ENCODE measurements at regions not wholly inside any gene's neighbourhood (a gene's known extent, or its start where the extent isn't known, plus 50 kb on each side); places are given as distances from the start of the nearest gene placed in this dataset.

- H3K4me3 ChIP-seq (ENCODE audit: low read length) = no peak overlapping the region
- H4K20me1 ChIP-seq (ENCODE audit: insufficient read depth, low read length) = no peaks in the 10 kb centered on the region
- no peak overlapping the region for H3K4me2 ChIP-seq (ENCODE audit: low read depth, low read length)
- no peak overlapping the region for H2AFZ ChIP-seq (ENCODE audit: low read length)
- no peak for TF ChIP-seq EZH2phosphoT487 (IDR thresholded peaks at IDR 0.05; ENCODE audit: low read length)
- no peak for TF ChIP-seq EZH2 (optimal IDR thresholded peaks at IDR 0.05; ENCODE audit: low read depth, low read length)
- TF ChIP-seq CTCF (IDR thresholded peaks at IDR 0.05; ENCODE audit: low read length) = no peak
- H3K9me2 ChIP-seq (replicated peaks; ENCODE audit: insufficient read depth, low read length) = no peaks in the 10 kb centered on the region
- no peaks in the 10 kb centered on the region for H3K36me3 ChIP-seq (replicated peaks; ENCODE audit: insufficient read depth, low read length)
- no peaks in the 10 kb centered on the region for H3F3A ChIP-seq (ENCODE audit: insufficient read depth, low read length)
- no peaks in the 10 kb centered on the region for H3K27me3 ChIP-seq (replicated peaks; ENCODE audit: insufficient read depth, low read length)
- no peak overlapping the region for H3K27ac ChIP-seq (ENCODE audit: low read length)
- no peaks in the 10 kb centered on the region for H3K79me2 ChIP-seq (ENCODE audit: low read length)
- DNase-seq = no peak
- H3K9ac ChIP-seq (ENCODE audit: low read length) = no peak overlapping the region
- no peaks in the 10 kb centered on the region for H3K4me1 ChIP-seq (ENCODE audit: low read length)
- no peaks in the 10 kb centered on the region for H3K9me3 ChIP-seq (replicated peaks; ENCODE audit: insufficient read depth, low read length)
Measured at GRCh38 chr12:67390273-67390672, 121.1 kb downstream of the CAND1 start.

- Histone ChIP-seq H3K4me3 (ENCODE audit: low read length) (no peak overlapping the region), H3K4me1 (ENCODE audit: low read length) (no peaks in the 10 kb centered on the region), H3K27ac (ENCODE audit: low read length) (no peak overlapping the region), H3F3A (ENCODE audit: insufficient read depth, low read length) (no peaks in the 10 kb centered on the region), H3K4me2 (ENCODE audit: low read depth, low read length) (no peak overlapping the region), H3K79me2 (ENCODE audit: low read length) (no peaks in the 10 kb centered on the region), H2AFZ (ENCODE audit: low read length) (no peak overlapping the region), H3K9me3 (replicated peaks; ENCODE audit: insufficient read depth, low read length) (no peaks in the 10 kb centered on the region), H3K9me2 (replicated peaks; ENCODE audit: insufficient read depth, low read length) (no peaks in the 10 kb centered on the region), H3K36me3 (replicated peaks; ENCODE audit: insufficient read depth, low read length) (no peaks in the 10 kb centered on the region), H3K9ac (ENCODE audit: low read length) (no peak overlapping the region), H3K27me3 (replicated peaks; ENCODE audit: insufficient read depth, low read length) (no peaks in the 10 kb centered on the region), H4K20me1 (ENCODE audit: insufficient read depth, low read length) (no peaks in the 10 kb centered on the region)
- TF ChIP-seq CTCF (IDR thresholded peaks at IDR 0.05; ENCODE audit: low read length) (no peak), EZH2 (optimal IDR thresholded peaks at IDR 0.05; ENCODE audit: low read depth, low read length) (no peak), EZH2phosphoT487 (IDR thresholded peaks at IDR 0.05; ENCODE audit: low read length) (no peak)
- DNase-seq = no peak
Measured at GRCh38 chr12:67391034-67391433, 121.9 kb downstream of the CAND1 start.

- no peaks in the 10 kb centered on the region for H3F3A ChIP-seq (ENCODE audit: insufficient read depth, low read length)
- H2AFZ ChIP-seq (ENCODE audit: low read length) = no peak overlapping the region
- no peak overlapping the region for H3K27ac ChIP-seq (ENCODE audit: low read length)
- no peaks in the 10 kb centered on the region for H3K27me3 ChIP-seq (replicated peaks; ENCODE audit: insufficient read depth, low read length)
- no peak overlapping the region for H3K9ac ChIP-seq (ENCODE audit: low read length)
- DNase-seq = no peak
- TF ChIP-seq CTCF (IDR thresholded peaks at IDR 0.05; ENCODE audit: low read length) (no peak), EZH2phosphoT487 (IDR thresholded peaks at IDR 0.05; ENCODE audit: low read length) (no peak), EZH2 (optimal IDR thresholded peaks at IDR 0.05; ENCODE audit: low read depth, low read length) (no peak)
- H3K4me2 ChIP-seq (ENCODE audit: low read depth, low read length) = no peak overlapping the region
- H3K9me3 ChIP-seq (replicated peaks; ENCODE audit: insufficient read depth, low read length) = no peaks in the 10 kb centered on the region
- no peaks in the 10 kb centered on the region for H3K79me2 ChIP-seq (ENCODE audit: low read length)
- no peaks in the 10 kb centered on the region for H4K20me1 ChIP-seq (ENCODE audit: insufficient read depth, low read length)
- no peaks in the 10 kb centered on the region for H3K36me3 ChIP-seq (replicated peaks; ENCODE audit: insufficient read depth, low read length)
- no peak overlapping the region for H3K4me3 ChIP-seq (ENCODE audit: low read length)
- no peaks in the 10 kb centered on the region for H3K9me2 ChIP-seq (replicated peaks; ENCODE audit: insufficient read depth, low read length)
- no peaks in the 10 kb centered on the region for H3K4me1 ChIP-seq (ENCODE audit: low read length)
Measured at GRCh38 chr12:67391656-67392055, 122.5 kb downstream of the CAND1 start.

Data from MM.1S (cell line).